Endothelial cell of umbilical vein (primary cell): ENCODE measurements at regions not wholly inside any gene's neighbourhood (a gene's known extent, or its start where the extent isn't known, plus 50 kb on each side); places are given as distances from the start of the nearest gene placed in this dataset.

Experiments
- BruUV-seq: library from RNA; stranded (reverse); fragments of 400-500 nt; replicated peaks from 2 replicates; lab custom pipeline; 2021; lab: Mats Ljungman, UMichigan
- CTCF ChIA-PET: fragments of 300-600, 350-600 bp; sonication (Branson Sonifier 250); formaldehyde crosslinking; loops from one replicate; lab custom pipeline; 2021; ENCODE audit warnings: antibody characterized with exemption, inconsistent platforms; lab: Charles Lee
- POLR2A ChIA-PET: fragments of 300-600, 350-600 bp; sonication (Branson Sonifier 250); formaldehyde crosslinking; loops from one replicate; lab custom pipeline; 2021; ENCODE audit warnings: antibody characterized with exemption, inconsistent platforms; lab: Charles Lee
- DNase-seq: peaks from one replicate; pipeline ENCODE4 v3.0.0-alpha.2; 2011; ENCODE audit warnings: low read depth, low spot score
- FAIRE-seq: peaks from 2 replicates; lab custom pipeline; 2011; peaks lifted over from hg19 to GRCh38; lab: Jason Lieb, UNC
- H2AFZ ChIP-seq: 2 replicates; pipeline ENCODE4 v1.6.0; 2012; ENCODE audit warnings: low read depth, low read length, control low read depth, inconsistent platforms
- H3K27ac ChIP-seq: 2 replicates; pipeline ENCODE4 v1.5.1; 2011; ENCODE audit warnings: low read depth, mild to moderate bottlenecking, control low read depth, low read length, moderate library complexity; ENCODE audit not compliant: insufficient read depth
- H3K27me3 ChIP-seq, 2 experiments: 2 replicates each; pipeline versions ENCODE4 v1.6.0 to v1.6.1; 2011; ENCODE audit warnings: low read length in 2 of 2, mixed read lengths in 1 of 2; ENCODE audit not compliant: control insufficient read depth in 2 of 2, insufficient read depth in 2 of 2
- H3K36me3 ChIP-seq, 2 experiments: 2 replicates in 1 of 2; 3 replicates in 1 of 2; pipeline ENCODE4 v1.5.1; 2011; ENCODE audit warnings: low read length in 2 of 2, mild to moderate bottlenecking in 1 of 2, moderate library complexity in 1 of 2; ENCODE audit not compliant: control insufficient read depth in 2 of 2, insufficient read depth in 2 of 2; ENCODE audit errors: extremely low read depth in 1 of 2
- H3K4me1 ChIP-seq: 3 replicates; pipeline ENCODE4 v1.5.1; 2011; ENCODE audit warnings: mild to moderate bottlenecking, low read length; ENCODE audit not compliant: control insufficient read depth, insufficient read depth; ENCODE audit errors: extremely low read depth
- H3K4me2 ChIP-seq: 2 replicates; pipeline ENCODE4 v1.6.1; 2011; ENCODE audit warnings: low read length, control low read depth, mixed read lengths; ENCODE audit not compliant: insufficient read depth
- H3K4me3 ChIP-seq, 3 experiments: fragments of 200-600 bp in 1 of 3; sonication (generic), shearing (Covaris generic) in 1 of 3; replicated peaks in 1 of 3; 2 replicates each; pipeline ENCODE4 v1.5.1; 2011 to 2016; ENCODE audit warnings: control low read depth in 3 of 3, low read length in 3 of 3, mild to moderate bottlenecking in 2 of 3, inconsistent platforms in 1 of 3, low read depth in 1 of 3, moderate library complexity in 1 of 3; ENCODE audit not compliant: insufficient read depth in 1 of 3
- H3K79me2 ChIP-seq: 2 replicates; pipeline ENCODE4 v1.6.0; 2012; ENCODE audit warnings: low read length, inconsistent platforms; ENCODE audit not compliant: control insufficient read depth, insufficient read depth
- H3K9ac ChIP-seq: replicated peaks from 2 replicates; pipeline ENCODE3; 2011; ENCODE audit warnings: low read length, control low read depth; ENCODE audit not compliant: insufficient read depth; ENCODE audit errors: extremely low read depth
- H3K9me1 ChIP-seq: replicated peaks from 3 replicates; pipeline ENCODE4 v1.6.0; 2011; ENCODE audit warnings: mild to moderate bottlenecking, low read length; ENCODE audit not compliant: control insufficient read depth, insufficient read depth; ENCODE audit errors: extremely low read depth
- H3K9me3 ChIP-seq: replicated peaks from 2 replicates; pipeline ENCODE4 v1.5.1; 2012; ENCODE audit warnings: low read length, inconsistent platforms; ENCODE audit not compliant: control insufficient read depth, insufficient read depth
- H4K20me1 ChIP-seq: replicated peaks from 2 replicates; pipeline ENCODE3; 2011; ENCODE audit warnings: mild to moderate bottlenecking, low read length; ENCODE audit not compliant: control insufficient read depth, insufficient read depth; ENCODE audit errors: extremely low read depth
- GATA2 ChIP-seq: IDR thresholded peaks from 2 replicates; pipeline ENCODE4 v1.7.0; 2011; ENCODE audit warnings: low read depth, mild to moderate bottlenecking, moderate library complexity, mixed read lengths, low read length; ENCODE audit not compliant: insufficient read length, insufficient read depth
- JUN ChIP-seq: IDR thresholded peaks from 2 replicates; pipeline ENCODE4 v1.6.1; 2011; ENCODE audit warnings: borderline replicate concordance, low read depth; ENCODE audit not compliant: insufficient read length, insufficient read depth
- MYC ChIP-seq: IDR thresholded peaks from one replicate; pipeline ENCODE4 v1.6.1; 2011; ENCODE audit warnings: mild to moderate bottlenecking, low read depth, low read length
- POLR2A ChIP-seq: IDR thresholded peaks from 2 replicates; pipeline ENCODE4 v1.6.1; 2012; ENCODE audit warnings: low read depth, mild to moderate bottlenecking, control low read depth, low read length
- dilution Hi-C: fragments of 300-500 bp; cut with MboI; formaldehyde crosslinking; loops from one replicate; pipeline ENCODE4 v1.15.0; 2019; ENCODE audit warnings: low sequenced_read_pairs; ENCODE audit not compliant: extremely low pct_ligation_motif_present
- intact Hi-C: fragments of 100-400 bp; cut with micrococcal nuclease; formaldehyde crosslinking; loops from one replicate; pipeline ENCODE4 v1.10.0; 2022
- TF ChIP-seq, protein P1 (sequence below): IDR thresholded peaks from 2 replicates; pipeline ENCODE4 v1.6.1; 2011; ENCODE audit not compliant: insufficient read depth, insufficient read length

DNA sequence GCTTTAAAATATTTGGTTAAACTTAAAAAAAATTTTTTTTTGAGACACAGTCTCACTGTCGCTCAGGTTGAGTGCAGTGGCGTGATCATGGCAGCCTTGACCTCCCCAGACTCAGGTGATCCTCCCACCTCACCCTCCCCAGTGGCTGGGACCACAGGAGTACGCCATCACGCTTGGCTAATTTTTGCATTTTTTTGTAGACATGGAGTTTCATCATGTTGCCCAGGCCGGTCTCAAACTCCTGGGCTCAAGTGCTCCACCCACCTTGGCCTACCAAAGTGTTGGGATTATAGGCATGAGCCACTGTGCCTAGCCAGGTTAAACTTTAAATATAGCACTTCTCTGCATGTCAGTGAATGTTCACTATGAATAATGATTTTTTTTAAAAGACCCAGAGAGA, 224.5 kb upstream of the RFX3 start:
- Histone ChIP-seq H3K9ac (no peak overlapping the region), H3K79me2 (no peaks in the 10 kb centered on the region), H3K4me3 (no peak overlapping the region), H4K20me1 (no peaks in the 10 kb centered on the region), H3K4me1 (no peaks in the 10 kb centered on the region), H3K36me3 (no peaks in the 10 kb centered on the region), H3K9me1 (no peaks in the 10 kb centered on the region), H2AFZ (no peak overlapping the region), H3K4me2 (no peak overlapping the region), H3K9me3 (no peaks in the 10 kb centered on the region), H3K27me3 (no peaks in the 10 kb centered on the region), H3K27ac (no peak overlapping the region)
- dilution Hi-C loops (no loop called here), intact Hi-C loops (no loop called here)
- DNase-seq = no peak
- TF ChIP-seq, protein P1, sequence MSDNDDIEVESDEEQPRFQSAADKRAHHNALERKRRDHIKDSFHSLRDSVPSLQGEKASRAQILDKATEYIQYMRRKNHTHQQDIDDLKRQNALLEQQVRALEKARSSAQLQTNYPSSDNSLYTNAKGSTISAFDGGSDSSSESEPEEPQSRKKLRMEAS = no peak
- POLR2A ChIA-PET = no interaction called here
- no TSS peak for BruUV-seq
- CTCF ChIA-PET = no interaction called here
- FAIRE-seq = no peak

DNA sequence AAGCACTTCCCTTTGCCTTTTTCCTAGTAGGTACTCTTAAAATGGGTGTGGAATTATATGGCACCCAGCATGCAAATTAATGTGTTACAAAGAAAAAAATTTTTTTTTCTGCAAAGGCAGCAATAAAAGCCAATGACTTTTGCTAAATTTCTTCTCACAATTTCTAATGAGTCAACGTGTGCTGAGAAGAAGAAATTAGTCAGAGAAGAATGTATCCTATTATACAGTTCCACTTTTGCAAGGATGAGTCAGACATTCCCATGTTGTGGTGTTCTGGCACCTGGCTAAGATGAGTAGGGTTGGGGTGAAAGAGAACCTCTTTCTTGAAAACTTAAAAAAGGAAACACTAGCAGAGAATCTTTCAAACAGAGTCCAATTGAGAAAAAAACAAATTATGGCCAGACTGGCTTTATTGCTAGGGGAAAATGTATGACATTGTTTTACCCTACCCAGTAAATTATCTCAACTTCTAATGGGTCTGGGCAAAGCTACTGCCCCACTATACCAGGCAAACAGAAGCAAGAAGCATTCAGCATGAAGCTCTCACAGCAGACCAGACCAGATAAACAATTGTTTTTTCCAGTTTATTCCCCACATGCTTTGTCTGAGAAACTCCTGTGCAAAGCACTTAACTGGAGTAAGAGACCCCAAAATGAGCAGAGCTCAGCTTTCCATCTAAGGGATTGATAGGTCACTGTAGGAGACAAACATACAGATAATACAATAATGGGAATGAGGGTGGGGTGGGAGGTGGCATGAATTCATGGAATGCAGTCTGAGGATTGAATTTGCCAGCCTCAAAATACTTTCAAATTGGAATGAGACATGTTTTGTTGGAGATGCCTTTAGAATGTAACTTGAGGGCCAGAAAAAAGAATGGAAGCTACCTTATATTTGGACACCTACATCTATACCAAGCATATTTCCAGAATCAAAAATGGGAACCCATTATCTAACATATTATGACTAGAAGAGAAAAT, 220.8 kb upstream of the RFX3 start:
- no TSS peak for BruUV-seq
- H4K20me1 ChIP-seq = no peaks in the 10 kb centered on the region
- intact Hi-C loops = no loop called here

More for the DNA sequence above, 220.8 kb upstream of the RFX3 start:
- H3K79me2 ChIP-seq = no peaks in the 10 kb centered on the region
- no peaks in the 10 kb centered on the region for H3K9me3 ChIP-seq
- H2AFZ ChIP-seq = no peak overlapping the region
- no peaks in the 10 kb centered on the region for H3K36me3 ChIP-seq
- TF ChIP-seq POLR2A (no peak), GATA2 (no peak), MYC (no peak), JUN (peak; percentile 12)
- FAIRE-seq (no peak), DNase-seq (no peak)
- H3K27ac ChIP-seq = no peak overlapping the region
- no peak overlapping the region for H3K9ac ChIP-seq
- H3K9me1 ChIP-seq = no peaks in the 10 kb centered on the region
- dilution Hi-C loops = no loop called here
- no peaks in the 10 kb centered on the region for H3K4me1 ChIP-seq
- H3K4me3 ChIP-seq = no peak overlapping the region
- H3K4me2 ChIP-seq = no peak overlapping the region
- CTCF ChIA-PET = no interaction called here
- POLR2A ChIA-PET = no interaction called here
- H3K27me3 ChIP-seq = peaks cover 2 to 11% of the 10 kb centered on the region in 2 experiments
